Body of pancreas (tissue), 4 donors: ENCODE measurements at regions not wholly inside any gene's neighbourhood (a gene's known extent, or its start where the extent isn't known, plus 50 kb on each side); places are given as distances from the start of the nearest gene placed in this dataset.

Experiments used
- CTCF ChIP-seq, 7 experiments: fragments of 450-650 bp in 4 of 7; fragments of 200-600 bp in 3 of 7; sonication (generic) in 3 of 7; IDR thresholded peaks; one replicate each; pipeline ENCODE4 v1.5.1; 2016 to 2019; ENCODE audit warnings: antibody characterized with exemption in 7 of 7
- POLR2A ChIP-seq, 3 donors: fragments of 450-650 bp; IDR thresholded peaks; one replicate each; pipeline ENCODE4 v1.6.1; 2016; ENCODE audit warnings: antibody characterized with exemption in 3 of 3, mild to moderate bottlenecking in 2 of 3

- TF ChIP-seq POLR2A (IDR thresholded peaks at IDR 0.05) (no peak), CTCF (IDR thresholded peaks at IDR 0.05) (no peak)
These were observed 153.0 kb upstream of the ANK3 start for GRCh38 chr10:60542657-60543056.
